Naive thymus-derived CD8-positive, alpha-beta T cell (primary cell): ENCODE measurements at regions not wholly inside any gene's neighbourhood (a gene's known extent, or its start where the extent isn't known, plus 50 kb on each side); places are given as distances from the start of the nearest gene placed in this dataset.

Experiments used
- ATAC-seq, 2 donors: fragments of 150-1000 bp; cut with Tn5 transposase in 1 of 2; sonication (Bioruptor Pico), chemical (Tn5 transposase) in 1 of 2; 1 replicate in 1 of 2; 2 replicates in 1 of 2; pipeline ENCODE4 v1.10.0; 2021; ENCODE audit warnings: mild to moderate bottlenecking in 2 of 2, moderate library complexity in 2 of 2
- POLR2A ChIA-PET: fragments of 350-600 bp; sonication (Branson Sonifier 250); formaldehyde crosslinking; loops from one replicate; lab custom pipeline; 2021; ENCODE audit warnings: antibody characterized with exemption; lab: Charles Lee
- DNase-seq, 10 donors: peaks; one replicate each; pipeline versions ENCODE4 v3.0.0 to v3.0.0-alpha.2; 2020 to 2022
- H3K27ac Mint-ChIP-seq, 10 donors: one replicate each; pipeline ENCODE4 v1.8.0; 2020 to 2022; ENCODE audit warnings: mild to moderate bottlenecking in 10 of 10, mixed read lengths in 10 of 10, moderate library complexity in 4 of 10, inconsistent platforms in 1 of 10
- H3K27me3 Mint-ChIP-seq, 5 donors: one replicate each; pipeline ENCODE4 v1.8.0; 2021 to 2022; ENCODE audit warnings: mixed read lengths in 5 of 5
- H3K36me3 Mint-ChIP-seq, 3 donors: one replicate each; pipeline ENCODE4 v1.8.0; 2020 to 2022; ENCODE audit warnings: mixed read lengths in 3 of 3, mild to moderate bottlenecking in 2 of 3, inconsistent platforms in 1 of 3
- H3K4me1 Mint-ChIP-seq, 4 donors: one replicate each; pipeline ENCODE4 v1.8.0; 2021 to 2022; ENCODE audit warnings: mixed read lengths in 4 of 4
- H3K4me3 Mint-ChIP-seq, 10 donors: one replicate each; pipeline ENCODE4 v1.8.0; 2020 to 2022; ENCODE audit warnings: mild to moderate bottlenecking in 10 of 10, mixed read lengths in 10 of 10, moderate library complexity in 6 of 10, inconsistent platforms in 1 of 10
- H3K9me3 Mint-ChIP-seq, 9 donors: one replicate each; pipeline ENCODE4 v1.8.0; 2020 to 2022; ENCODE audit warnings: mixed read lengths in 9 of 9, mild to moderate bottlenecking in 3 of 9, inconsistent platforms in 1 of 9, moderate library complexity in 1 of 9

- POLR2A ChIA-PET = no interaction called here
- ATAC-seq (no peak), DNase-seq (no peak)
- Mint-ChIP-seq H3K27me3 (peaks cover under 1 to 17% (median 3%) of the 10 kb centered on the region in 5 donors), H3K36me3 (peaks cover 0 to 1% (median 0%) of the 10 kb centered on the region in 3 donors), H3K27ac (no peak overlapping the region), H3K4me3 (no peak overlapping the region), H3K4me1 (no peaks in the 10 kb centered on the region), H3K9me3 (peaks cover 0 to 10% (median 2%) of the 10 kb centered on the region in 9 donors)
Observed at GRCh38 chr2:15851076-15851693, 89.2 kb upstream of the MYCN start.

GRCh38 chr2:15852811-15853210 is 87.5 kb upstream of the MYCN start:
- Mint-ChIP-seq H3K4me1 (no peaks in the 10 kb centered on the region), H3K27me3 (peaks cover 5 to 24% (median 11%) of the 10 kb centered on the region in 5 donors), H3K27ac (no peak overlapping the region), H3K4me3 (no peak overlapping the region), H3K9me3 (peaks cover 0 to 4% (median 2%) of the 10 kb centered on the region in 9 donors), H3K36me3 (peaks cover 0 to 4% (median 0%) of the 10 kb centered on the region in 3 donors)
- no peak for DNase-seq
- POLR2A ChIA-PET = no interaction called here
- ATAC-seq = no peak

- ATAC-seq (no peak), DNase-seq (no peak)
- Mint-ChIP-seq H3K9me3 (peaks cover 0 to 4% (median 0%) of the 10 kb centered on the region in 9 donors), H3K36me3 (peaks cover 0 to 4% (median 0%) of the 10 kb centered on the region in 3 donors), H3K27ac (no peak overlapping the region), H3K27me3 (peaks cover 8 to 26% (median 12%) of the 10 kb centered on the region in 5 donors), H3K4me1 (no peaks in the 10 kb centered on the region), H3K4me3 (no peak overlapping the region)
- POLR2A ChIA-PET = no interaction called here
Observed at GRCh38 chr2:15853903-15854302, 86.4 kb upstream of the MYCN start.

DNA sequence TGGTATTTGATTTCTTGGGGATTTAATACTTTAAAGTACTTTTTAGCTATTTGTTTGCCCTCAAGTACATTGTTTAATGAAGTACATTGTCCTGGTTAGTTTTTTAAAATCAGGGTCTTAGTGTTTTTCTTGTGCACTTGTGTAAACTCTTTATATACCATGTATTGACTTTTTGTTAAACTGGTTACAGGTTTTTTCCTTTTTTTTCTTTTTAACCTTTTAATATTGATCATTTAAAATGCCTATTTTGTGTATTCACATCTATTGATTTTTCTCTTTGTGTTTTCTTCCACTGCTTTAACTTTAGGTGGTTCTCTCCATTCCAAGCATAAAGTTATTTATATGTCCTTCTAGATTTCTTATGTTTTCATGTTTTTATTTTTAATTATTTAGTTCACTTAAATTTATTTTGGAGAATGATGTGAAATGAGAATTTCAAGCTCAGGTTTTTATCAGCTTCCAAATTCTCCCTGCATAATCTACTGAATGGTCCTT is 84.5 kb upstream of the MYCN start:
- peaks cover 0 to 4% (median 0%) of the 10 kb centered on the region in 3 donors for H3K36me3 Mint-ChIP-seq
- DNase-seq = no peak
- H3K4me3 Mint-ChIP-seq = no peak overlapping the region
- no peaks in the 10 kb centered on the region for H3K9me3 Mint-ChIP-seq
- POLR2A ChIA-PET = no interaction called here
- no peak overlapping the region for H3K27ac Mint-ChIP-seq
- peaks cover 8 to 24% (median 12%) of the 10 kb centered on the region in 5 donors for H3K27me3 Mint-ChIP-seq
- ATAC-seq = no peak
- no peaks in the 10 kb centered on the region for H3K4me1 Mint-ChIP-seq

- no peak overlapping the region for H3K4me3 Mint-ChIP-seq
Observed at GRCh38 chr2:15856318-15856717, 84.0 kb upstream of the MYCN start.

GRCh38 chr2:15858466-15858865 is 81.9 kb upstream of the MYCN start:
- no peak overlapping the region for H3K4me3 Mint-ChIP-seq
- peaks cover 8 to 31% (median 28%) of the 10 kb centered on the region in 5 donors for H3K27me3 Mint-ChIP-seq
- ATAC-seq (no peak), DNase-seq (no peak)
- H3K27ac Mint-ChIP-seq = no peak overlapping the region
- H3K9me3 Mint-ChIP-seq = no peaks in the 10 kb centered on the region
- peaks cover 0 to 4% (median 0%) of the 10 kb centered on the region in 3 donors for H3K36me3 Mint-ChIP-seq
- POLR2A ChIA-PET = no interaction called here
- no peaks in the 10 kb centered on the region for H3K4me1 Mint-ChIP-seq

More at GRCh38 chr2:15856318-15856717, 84.0 kb upstream of the MYCN start:
- Mint-ChIP-seq H3K27ac (no peak overlapping the region), H3K9me3 (no peaks in the 10 kb centered on the region), H3K36me3 (peaks cover 0 to 4% (median 0%) of the 10 kb centered on the region in 3 donors), H3K4me1 (no peaks in the 10 kb centered on the region), H3K27me3 (peaks cover 8 to 24% (median 12%) of the 10 kb centered on the region in 5 donors)
- POLR2A ChIA-PET = no interaction called here
- ATAC-seq (no peak), DNase-seq (no peak)

- Mint-ChIP-seq H3K27me3 (peaks cover 8 to 37% (median 24%) of the 10 kb centered on the region in 5 donors), H3K36me3 (peaks cover 0 to 4% (median 0%) of the 10 kb centered on the region in 3 donors), H3K27ac (no peak overlapping the region), H3K4me3 (no peak overlapping the region), H3K9me3 (no peaks in the 10 kb centered on the region), H3K4me1 (no peaks in the 10 kb centered on the region)
- ATAC-seq (no peak), DNase-seq (no peak)
- POLR2A ChIA-PET = no interaction called here
Observed at GRCh38 chr2:15860051-15860663, 80.2 kb upstream of the MYCN start.

GRCh38 chr2:15860760-15861159 is 79.6 kb upstream of the MYCN start:
- DNase-seq = no peak
- H3K4me1 Mint-ChIP-seq = no peaks in the 10 kb centered on the region
- no peak overlapping the region for H3K27ac Mint-ChIP-seq
- no peaks in the 10 kb centered on the region for H3K9me3 Mint-ChIP-seq
- ATAC-seq = no peak
- H3K27me3 Mint-ChIP-seq = peaks cover 8 to 37% (median 24%) of the 10 kb centered on the region in 5 donors
- POLR2A ChIA-PET = no interaction called here
- no peak overlapping the region for H3K4me3 Mint-ChIP-seq
- H3K36me3 Mint-ChIP-seq = peaks cover 0 to 4% (median 0%) of the 10 kb centered on the region in 3 donors

GRCh38 chr2:15861172-15861822 is 79.1 kb upstream of the MYCN start:
- no peak overlapping the region for H3K4me3 Mint-ChIP-seq
- POLR2A ChIA-PET = no interaction called here
- H3K4me1 Mint-ChIP-seq = no peaks in the 10 kb centered on the region
- H3K36me3 Mint-ChIP-seq = peaks cover 0 to 1% (median 0%) of the 10 kb centered on the region in 3 donors
- no peak for ATAC-seq
- DNase-seq = no peak
- no peaks in the 10 kb centered on the region for H3K9me3 Mint-ChIP-seq
- peaks cover 8 to 33% (median 21%) of the 10 kb centered on the region in 5 donors for H3K27me3 Mint-ChIP-seq
- H3K27ac Mint-ChIP-seq = no peak overlapping the region

- DNase-seq (no peak), ATAC-seq (no peak)
- no peak overlapping the region for H3K27ac Mint-ChIP-seq
- peaks cover 8 to 27% (median 22%) of the 10 kb centered on the region in 5 donors for H3K27me3 Mint-ChIP-seq
- peaks cover 0 to 3% (median 0%) of the 10 kb centered on the region in 9 donors for H3K9me3 Mint-ChIP-seq
- no peak overlapping the region for H3K4me3 Mint-ChIP-seq
- H3K4me1 Mint-ChIP-seq = no peaks in the 10 kb centered on the region
- POLR2A ChIA-PET = no interaction called here
- no peaks in the 10 kb centered on the region for H3K36me3 Mint-ChIP-seq
Observed at GRCh38 chr2:15861898-15862297, 78.5 kb upstream of the MYCN start.

- H3K36me3 Mint-ChIP-seq = no peaks in the 10 kb centered on the region
- DNase-seq = no peak
- no peak for ATAC-seq
- H3K4me3 Mint-ChIP-seq = no peak overlapping the region
- POLR2A ChIA-PET = no interaction called here
- no peak overlapping the region for H3K27ac Mint-ChIP-seq
- peaks cover 0 to 3% (median 0%) of the 10 kb centered on the region in 9 donors for H3K9me3 Mint-ChIP-seq
- H3K4me1 Mint-ChIP-seq = no peaks in the 10 kb centered on the region
- H3K27me3 Mint-ChIP-seq = peaks cover 4 to 25% (median 15%) of the 10 kb centered on the region in 5 donors
Observed at GRCh38 chr2:15863089-15863488, 77.3 kb upstream of the MYCN start.

- no peaks in the 10 kb centered on the region for H3K36me3 Mint-ChIP-seq
- peaks cover 0 to 3% (median 0%) of the 10 kb centered on the region in 9 donors for H3K9me3 Mint-ChIP-seq
- H3K27me3 Mint-ChIP-seq = peaks cover 2 to 25% (median 15%) of the 10 kb centered on the region in 5 donors
- ATAC-seq (no peak), DNase-seq (no peak)
- H3K27ac Mint-ChIP-seq = no peak overlapping the region
- POLR2A ChIA-PET = no interaction called here
- no peaks in the 10 kb centered on the region for H3K4me1 Mint-ChIP-seq
- no peak overlapping the region for H3K4me3 Mint-ChIP-seq
Observed at GRCh38 chr2:15863494-15864175, 76.7 kb upstream of the MYCN start.
